ENCODE measurements at regions not wholly inside any gene's neighbourhood (a gene's known extent, or its start where the extent isn't known, plus 50 kb on each side); places are given as distances from the start of the nearest gene placed in this dataset.
A peak's percentile ranks its signal among the peaks of the same experiment; 100 is the strongest.
"Not testable (repeated sequence)": the region's sequence is repeated elsewhere in the genome, so short reads cannot be mapped to it uniquely, and the experiment has no call there.

GRCh38 chr1:116265931-116266863 is 106.8 kb upstream of the ATP1A1 start:
- no peak for DNase-seq

DNA sequence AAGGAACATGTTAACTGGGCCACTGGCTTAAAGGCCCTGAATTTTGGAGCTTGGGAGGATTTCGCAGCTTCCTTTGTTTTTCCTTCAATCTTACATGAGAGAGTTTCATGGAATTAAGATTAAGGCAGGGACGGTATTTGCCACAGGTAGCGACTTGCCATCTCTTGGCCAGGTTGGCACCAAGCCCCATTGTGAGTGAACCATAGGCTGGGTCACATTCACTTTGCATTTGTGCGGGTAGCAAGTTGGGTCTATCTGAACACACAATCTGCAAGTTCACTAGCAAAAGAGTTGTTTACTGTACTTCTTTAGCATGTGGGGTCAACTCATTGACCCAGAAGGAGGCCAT is 106.2 kb upstream of the ATP1A1 start:
- no peak for DNase-seq

GRCh38 chr1:116268211-116268610 is 104.8 kb upstream of the ATP1A1 start:
- DNase-seq = peak; percentile 56

GRCh38 chr1:116270316-116271057 is 102.6 kb upstream of the ATP1A1 start:
- no peak for DNase-seq

DNA sequence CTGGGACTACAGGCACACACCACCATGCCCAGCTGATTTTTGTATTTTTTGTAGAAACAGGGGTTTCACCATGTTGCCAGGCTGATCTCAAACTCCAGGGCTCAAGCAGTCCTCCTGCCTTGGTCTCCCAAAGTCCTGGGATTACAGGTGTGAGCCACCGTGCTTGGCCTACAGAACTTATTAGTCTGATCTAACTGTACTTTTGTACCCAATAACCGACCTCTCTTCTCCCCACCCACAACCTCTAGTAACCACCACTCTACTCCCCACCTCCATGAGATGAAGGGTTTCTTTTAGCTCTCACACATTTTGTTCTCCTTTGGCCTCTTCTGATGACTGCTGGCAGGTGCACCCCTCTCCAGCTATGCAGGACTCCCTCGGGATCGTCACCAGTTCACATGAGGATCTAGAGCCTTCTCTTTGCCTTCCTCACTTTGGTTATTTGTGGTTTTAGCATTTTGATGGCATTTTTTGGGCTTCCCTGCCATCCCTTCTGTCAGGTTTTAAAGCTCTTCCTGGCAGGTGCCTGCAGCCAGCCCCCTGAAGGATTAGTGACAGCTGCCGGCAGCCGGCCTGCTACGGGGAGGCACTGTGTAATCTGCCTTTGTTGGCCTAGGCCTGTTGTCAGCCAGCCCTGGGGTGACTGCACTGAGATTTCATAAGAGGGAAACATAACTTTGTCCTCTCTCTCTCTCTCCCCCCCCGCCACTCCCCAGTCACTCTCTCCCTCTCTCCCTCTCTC is 99.8 kb upstream of the ATP1A1 start:
- DNase-seq = no peak

DNA sequence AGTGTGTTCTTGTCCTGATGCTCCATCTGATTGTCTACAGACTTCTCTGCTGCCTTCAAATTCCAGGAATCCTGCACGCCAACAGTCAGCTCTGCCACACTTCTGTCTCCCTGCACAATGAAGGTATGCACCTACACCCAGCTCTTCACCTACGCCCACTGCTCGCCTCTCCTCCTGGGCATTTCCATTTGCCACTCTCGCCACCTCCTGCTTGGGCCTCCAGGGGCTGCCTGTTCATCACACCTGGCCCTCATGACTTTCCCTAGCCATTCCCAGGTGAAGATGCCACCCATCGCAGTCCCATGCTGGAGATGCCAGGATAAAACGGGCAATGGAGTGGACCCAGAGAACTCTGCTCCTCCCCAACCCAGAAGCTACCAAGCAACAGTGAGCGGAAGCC is 96.5 kb upstream of the ATP1A1 start:
- no peak for DNase-seq

DNA sequence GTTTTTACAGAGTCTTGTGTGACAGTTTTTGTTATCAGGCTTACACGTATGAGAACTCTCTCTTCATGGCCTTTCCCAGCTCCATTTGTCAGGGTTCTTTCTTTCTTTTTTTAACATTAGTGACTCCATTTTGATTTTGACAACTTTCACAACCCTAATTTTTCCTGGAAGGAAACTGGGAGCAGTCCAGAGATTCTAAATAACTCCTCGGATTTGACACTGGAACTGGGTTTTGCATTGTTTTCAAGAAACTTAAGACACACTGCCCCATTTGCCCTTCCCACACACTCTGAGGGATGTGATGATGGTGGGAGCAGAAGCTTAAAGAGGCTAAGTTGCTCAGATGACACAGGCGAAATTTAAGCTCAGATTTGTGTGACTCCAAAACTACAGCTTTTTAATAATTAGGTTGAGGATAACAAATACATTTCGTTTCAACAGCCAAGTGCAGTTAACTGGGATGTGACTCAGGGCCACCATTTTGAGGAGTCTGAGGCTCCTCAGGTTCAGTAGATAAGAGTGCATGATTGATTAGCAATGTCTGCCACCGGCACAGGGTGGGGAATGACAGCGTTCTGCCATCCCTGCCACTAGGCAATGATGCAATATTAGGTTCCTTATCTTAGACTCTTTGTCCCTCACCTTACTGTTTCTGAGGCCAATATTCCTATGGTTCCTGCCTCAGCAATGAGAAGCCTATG is 95.1 kb upstream of the ATP1A1 start:
- no peak for DNase-seq

- no peak for DNase-seq
These were observed 94.5 kb upstream of the ATP1A1 start for GRCh38 chr1:116278541-116278866.

- DNase-seq = no peak
These were observed 93.3 kb upstream of the ATP1A1 start for GRCh38 chr1:116279715-116280114.

GRCh38 chr1:116284819-116285390 is 88.1 kb upstream of the ATP1A1 start:
- DNase-seq = no peak

DNA sequence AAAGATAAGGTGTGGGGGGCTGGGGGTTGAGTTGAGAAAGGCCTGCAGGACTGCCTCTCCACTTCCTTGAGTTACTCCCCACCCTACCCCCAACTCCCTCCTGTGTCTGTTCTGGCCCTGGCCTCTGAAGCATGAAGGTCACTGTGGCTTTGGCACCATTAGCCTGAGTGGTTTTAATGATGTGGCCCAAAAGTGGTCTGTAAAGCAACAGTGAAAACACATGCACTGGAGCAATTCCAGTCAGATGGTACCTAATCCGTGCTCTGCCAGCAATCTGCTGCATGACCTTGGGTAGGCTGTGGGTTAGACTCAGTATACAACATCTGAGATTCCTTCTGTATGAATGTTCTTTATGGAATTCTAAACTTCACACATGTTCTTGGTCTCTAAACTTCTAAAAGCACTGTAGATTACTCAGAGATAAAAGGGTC is 86.5 kb upstream of the ATP1A1 start:
- no peak for DNase-seq

- DNase-seq = no peak
These were observed 85.5 kb upstream of the ATP1A1 start for GRCh38 chr1:116287341-116288200.

GRCh38 chr1:116288201-116288598 is 84.8 kb upstream of the ATP1A1 start:
- no peak for DNase-seq

DNA sequence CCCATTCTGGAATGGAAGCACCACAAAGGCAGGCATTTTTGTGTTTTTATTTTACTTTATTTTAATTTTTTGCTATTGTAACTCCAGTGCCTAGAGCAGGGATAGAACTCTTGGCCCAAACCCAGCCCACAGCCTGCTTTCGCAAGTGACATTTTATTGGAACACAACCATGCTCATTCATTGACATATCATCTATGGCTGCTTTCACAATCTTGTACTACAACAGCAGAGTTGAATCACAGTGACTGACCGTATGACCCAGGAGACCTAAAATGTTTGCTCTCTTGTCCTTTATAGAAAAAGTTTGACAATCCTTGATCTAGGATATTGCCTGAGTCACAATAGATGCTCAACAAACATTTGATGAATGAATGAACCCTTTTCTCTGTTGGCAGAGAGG is 83.9 kb upstream of the ATP1A1 start:
- DNase-seq = no peak

DNA sequence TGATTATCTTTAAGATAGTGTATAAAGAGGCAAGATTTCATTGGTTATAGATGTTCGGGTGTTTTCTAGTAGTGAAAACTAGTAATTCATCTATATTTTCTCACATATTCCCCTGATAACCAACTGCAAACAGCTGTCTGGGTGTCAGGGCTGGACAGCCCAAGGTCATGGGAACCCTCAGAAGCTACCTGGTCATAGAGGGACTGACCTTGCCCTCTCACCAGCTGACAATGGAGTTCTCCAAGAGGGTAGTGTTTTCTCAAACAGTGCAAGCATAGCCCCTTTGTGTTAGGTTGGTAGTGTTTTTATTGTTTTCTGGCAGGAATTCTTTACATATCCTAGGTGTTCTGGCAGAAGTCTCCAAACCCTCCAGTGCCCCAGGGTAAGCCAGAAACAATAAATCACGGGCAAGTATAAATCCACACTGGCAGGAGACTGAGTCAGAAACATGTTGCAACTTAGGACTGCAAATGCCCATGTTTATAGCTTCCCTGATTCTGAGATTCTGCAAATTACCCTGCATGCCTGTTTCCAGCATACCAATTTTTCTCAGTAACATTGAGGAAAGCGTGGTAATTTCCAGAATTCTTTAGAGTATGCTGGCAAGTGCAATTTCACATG is 82.8 kb upstream of the ATP1A1 start:
- DNase-seq = no peak

DNA sequence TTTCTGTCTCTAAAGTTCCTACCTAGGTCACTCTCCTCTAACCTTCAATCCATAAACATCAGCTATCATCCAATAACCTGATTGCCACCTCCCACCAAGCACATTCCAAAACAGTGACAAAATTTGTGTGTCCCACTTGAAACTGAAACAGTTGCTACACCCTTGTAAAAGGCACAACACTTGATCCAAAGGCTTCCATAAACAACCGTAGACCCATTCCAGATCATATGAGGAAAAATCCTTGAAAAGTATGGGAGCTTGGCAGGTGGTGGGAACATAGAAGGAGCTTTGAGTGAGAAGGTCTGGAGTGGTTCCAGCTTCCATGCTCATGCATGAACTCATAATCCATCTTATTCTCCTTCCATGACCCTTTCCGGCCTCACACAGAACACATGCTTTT is 82.0 kb upstream of the ATP1A1 start:
- DNase-seq = no peak

GRCh38 chr1:116292929-116293725 is 79.9 kb upstream of the ATP1A1 start:
- no peak for DNase-seq

- no peak for DNase-seq
These were observed 75.4 kb upstream of the ATP1A1 start for GRCh38 chr1:116297495-116298212.

- DNase-seq = not testable (repeated sequence)
These were observed 74.8 kb upstream of the ATP1A1 start for GRCh38 chr1:116298213-116298579.

DNA sequence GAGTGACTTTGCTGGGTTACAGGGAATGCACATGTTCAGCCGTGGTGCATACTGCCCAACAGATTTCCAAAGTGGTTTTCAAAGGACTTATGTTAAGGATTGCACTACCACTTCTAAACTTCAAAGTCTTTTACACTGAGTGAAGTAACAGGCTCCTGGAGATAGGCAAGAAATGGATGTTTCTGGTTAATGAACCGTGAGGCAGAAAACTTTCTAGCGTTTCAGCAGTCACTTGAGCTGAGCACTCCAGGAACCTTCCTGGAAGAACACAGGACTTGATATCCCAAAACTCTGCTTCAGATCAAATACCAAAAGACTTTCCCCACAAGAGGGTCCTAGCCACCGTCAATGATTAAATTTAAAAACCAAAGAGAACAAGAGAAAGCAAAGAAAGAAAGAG is 74.3 kb upstream of the ATP1A1 start:
- DNase-seq = no peak

All from NCI-H1105 treated with DMSO at 0.1 percent for 48 hours (cell line).